GM23338 (cell line): ENCODE measurements at regions not wholly inside any gene's neighbourhood (a gene's known extent, or its start where the extent isn't known, plus 50 kb on each side); places are given as distances from the start of the nearest gene placed in this dataset.

Experiments
- ATAC-seq: fragments of 200-7000 bp; cut with Tn5 transposase; 3 replicates; pipeline ENCODE4 v1.9.1; 2020
- DNase-seq: peaks from one replicate; pipeline ENCODE4 v3.0.0-alpha.2; 2015; ENCODE audit warnings: low spot score
- H2AFZ ChIP-seq: fragments of 200-600 bp; sonication (generic); 2 replicates; pipeline ENCODE4 v1.8.0; 2016; ENCODE audit warnings: antibody characterized with exemption, mild to moderate bottlenecking, moderate library complexity
- H3F3A ChIP-seq: fragments of 200-600 bp; sonication (generic); replicated peaks from 2 replicates; pipeline ENCODE4 v1.8.0; 2017; ENCODE audit warnings: antibody characterized with exemption, mixed run types, low read depth
- H3K27ac ChIP-seq: fragments of 200-600 bp; sonication (generic); 2 replicates; pipeline ENCODE4 v1.6.1; 2016; ENCODE audit warnings: low read depth
- H3K27me3 ChIP-seq: fragments of 200-600 bp; sonication (generic); 2 replicates; pipeline ENCODE4 v1.8.0; 2016; ENCODE audit warnings: mild to moderate bottlenecking, mixed run types, moderate library complexity; ENCODE audit not compliant: insufficient read depth
- H3K36me3 ChIP-seq: fragments of 200-600 bp; sonication (generic); 2 replicates; pipeline ENCODE4 v1.8.0; 2016; ENCODE audit warnings: mild to moderate bottlenecking; ENCODE audit not compliant: insufficient read depth
- H3K4me1 ChIP-seq: fragments of 200-600 bp; sonication (generic); 2 replicates; pipeline ENCODE4 v1.8.0; 2016; ENCODE audit warnings: mild to moderate bottlenecking, moderate library complexity; ENCODE audit not compliant: insufficient read depth
- H3K4me2 ChIP-seq: fragments of 200-600 bp; sonication (generic); 2 replicates; pipeline ENCODE4 v1.7.1; 2017; ENCODE audit warnings: mixed run types
- H3K4me3 ChIP-seq: fragments of 200-600 bp; sonication (generic); 2 replicates; pipeline ENCODE4 v1.6.1; 2016; ENCODE audit warnings: mixed run types
- H3K79me2 ChIP-seq: fragments of 200-600 bp; sonication (generic); replicated peaks from 2 replicates; pipeline ENCODE4 v1.8.0; 2017; ENCODE audit warnings: mild to moderate bottlenecking; ENCODE audit not compliant: insufficient read depth
- H3K9me2 ChIP-seq: fragments of 200-600 bp; sonication (generic); 2 replicates; pipeline ENCODE4 v1.8.0; 2017; ENCODE audit not compliant: insufficient read depth
- H4K20me1 ChIP-seq: fragments of 200-600 bp; sonication (generic); replicated peaks from 2 replicates; pipeline ENCODE4 v1.8.0; 2017; ENCODE audit warnings: mild to moderate bottlenecking; ENCODE audit not compliant: insufficient read depth
- H3K27ac Mint-ChIP-seq: 2 replicates; pipeline ENCODE4 v1.8.0; 2020; ENCODE audit warnings: inconsistent platforms, mild to moderate bottlenecking, moderate library complexity, mixed read lengths
- H3K27me3 Mint-ChIP-seq: 3 replicates; pipeline ENCODE4 v1.8.0; 2022; ENCODE audit warnings: low read depth, mild to moderate bottlenecking, moderate library complexity, mixed read lengths, inconsistent platforms; ENCODE audit not compliant: insufficient read depth, poor library complexity
- H3K36me3 Mint-ChIP-seq: 3 replicates; pipeline ENCODE4 v1.8.0; 2021; ENCODE audit warnings: low read depth, mild to moderate bottlenecking, inconsistent platforms, moderate library complexity, mixed read lengths
- H3K4me1 Mint-ChIP-seq: 3 replicates; pipeline ENCODE4 v1.8.0; 2020; ENCODE audit warnings: mild to moderate bottlenecking, inconsistent platforms, mixed read lengths
- H3K4me3 Mint-ChIP-seq: 3 replicates; pipeline ENCODE4 v1.8.0; 2021; ENCODE audit warnings: moderate library complexity, mild to moderate bottlenecking, inconsistent platforms, mixed read lengths
- H3K9me3 Mint-ChIP-seq: 3 replicates; pipeline ENCODE4 v1.8.0; 2020; ENCODE audit warnings: moderate library complexity, mild to moderate bottlenecking, inconsistent platforms, mixed read lengths
- CREB1 ChIP-seq: fragments of 250-450 bp; sonication (Bioruptor Pico); IDR thresholded peaks from 2 replicates; pipeline ENCODE4 v1.5.0; 2020; ENCODE audit warnings: low read depth, mild to moderate bottlenecking, moderate library complexity
- CTCF ChIP-seq, 2 experiments: fragments of 200-600 bp in 1 of 2; sonication (generic) in 1 of 2; conservative IDR thresholded peaks; 2 replicates each; pipeline versions ENCODE4 v1.5.1 to v1.6.1; 2016 to 2017; ENCODE audit warnings: antibody characterized with exemption in 2 of 2, low read depth in 2 of 2, mild to moderate bottlenecking in 2 of 2, moderate library complexity in 1 of 2
- ETS1 ChIP-seq: IDR thresholded peaks from 2 replicates; pipeline ENCODE4 v1.6.1; 2016; ENCODE audit warnings: antibody characterized with exemption
- EZH2 ChIP-seq: fragments of 200-600 bp; sonication (generic); IDR thresholded peaks from one replicate; pipeline ENCODE4 v1.8.0; 2017; ENCODE audit warnings: antibody characterized with exemption, mild to moderate bottlenecking, low read depth; ENCODE audit not compliant: unreplicated experiment
- EZH2phosphoT487 ChIP-seq: fragments of 200-600 bp; sonication (generic); IDR thresholded peaks from one replicate; pipeline ENCODE4 v1.8.1; 2018; ENCODE audit warnings: antibody characterized with exemption; ENCODE audit not compliant: unreplicated experiment
- JUNB ChIP-seq: IDR thresholded peaks from one replicate; pipeline ENCODE4 v1.6.1; 2016; ENCODE audit warnings: antibody characterized with exemption; ENCODE audit not compliant: unreplicated experiment
- NANOG ChIP-seq: IDR thresholded peaks from 2 replicates; pipeline ENCODE4 v1.6.1; 2016; ENCODE audit warnings: antibody characterized with exemption, borderline replicate concordance
- POLR2AphosphoS5 ChIP-seq: IDR thresholded peaks from 2 replicates; pipeline ENCODE4 v1.6.1; 2016; ENCODE audit warnings: antibody characterized with exemption, low read depth
- REST ChIP-seq: IDR thresholded peaks from one replicate; pipeline ENCODE4 v1.6.1; 2018; ENCODE audit warnings: antibody characterized with exemption; ENCODE audit not compliant: unreplicated experiment
- STAT1 ChIP-seq: IDR thresholded peaks from one replicate; pipeline ENCODE4 v1.6.1; 2016; ENCODE audit warnings: antibody characterized with exemption; ENCODE audit not compliant: unreplicated experiment
- ZNF114 ChIP-seq: fragments of 250-450 bp; sonication (Bioruptor Pico); IDR thresholded peaks from 2 replicates; pipeline ENCODE4 v1.5.0; 2020; ENCODE audit warnings: mild to moderate bottlenecking, moderate library complexity
- ZNF331 ChIP-seq: fragments of 250-450 bp; sonication (Bioruptor Pico); IDR thresholded peaks from 2 replicates; pipeline ENCODE4 v1.5.0; 2020; ENCODE audit warnings: low read depth, mild to moderate bottlenecking, moderate library complexity
- ZNF462 ChIP-seq: fragments of 250-450 bp; sonication (Bioruptor Pico); IDR thresholded peaks from 2 replicates; pipeline ENCODE4 v1.5.0; 2020; ENCODE audit warnings: mild to moderate bottlenecking, moderate library complexity

GRCh38 chr1:194042736-194043135 lies 856.3 kb upstream of the B3GALT2 start:
- Mint-ChIP-seq H3K27ac (no peak overlapping the region), H3K4me1 (no peaks in the 10 kb centered on the region), H3K27me3 (no peaks in the 10 kb centered on the region), H3K9me3 (no peaks in the 10 kb centered on the region), H3K36me3 (no peaks in the 10 kb centered on the region), H3K4me3 (no peak overlapping the region)
- H3K9me2 ChIP-seq: no peaks in the 10 kb centered on the region
- DNase-seq (no peak), ATAC-seq (no peak)
- no peak overlapping the region for H3K4me3 ChIP-seq
- H3F3A ChIP-seq: no peaks in the 10 kb centered on the region
- no peak overlapping the region for H2AFZ ChIP-seq
- H3K4me1 ChIP-seq: no peaks in the 10 kb centered on the region
- H3K27ac ChIP-seq: no peak overlapping the region
- TF ChIP-seq EZH2phosphoT487: no peak
- TF ChIP-seq POLR2AphosphoS5: no peak
- TF ChIP-seq ZNF462 (CRISPR knock-in tag): no peak
- TF ChIP-seq CREB1 (CRISPR knock-in tag): no peak
- TF ChIP-seq REST: no peak
- TF ChIP-seq ETS1: no peak
- no peak for TF ChIP-seq ZNF114
- no peak for TF ChIP-seq STAT1
- no peak for TF ChIP-seq CTCF (conservative IDR thresholded peaks at IDR 0.05; ENCODE audit: low read depth in 2 of 2)
- TF ChIP-seq NANOG: no peak
- no peak for TF ChIP-seq EZH2
- TF ChIP-seq ZNF331 (CRISPR knock-in tag): no peak
- TF ChIP-seq JUNB: no peak
- H3K36me3 ChIP-seq: no peaks in the 10 kb centered on the region
- H3K4me2 ChIP-seq: no peak overlapping the region
- H3K27me3 ChIP-seq: no peaks in the 10 kb centered on the region
- H4K20me1 ChIP-seq: no peaks in the 10 kb centered on the region
- H3K79me2 ChIP-seq: no peaks in the 10 kb centered on the region
